ENCODE measurements at regions not wholly inside any gene's neighbourhood (a gene's known extent, or its start where the extent isn't known, plus 50 kb on each side); places are given as distances from the start of the nearest gene placed in this dataset.
"Not testable (repeated sequence)": the region's sequence is repeated elsewhere in the genome, so short reads cannot be mapped to it uniquely, and the experiment has no call there.

GRCh38 chr22:22362311-22362710 lies 117.7 kb downstream of the VPREB1 start:
- DNase-seq (no peak), ATAC-seq (ENCODE audit: low FRiP score in 2 of 2) (no peak)
- Histone ChIP-seq H3K4me1 (no peaks in the 10 kb centered on the region), H3K27ac (no peak overlapping the region), H3K9me3 (no peaks in the 10 kb centered on the region), H3K4me3 (no peak overlapping the region), H3K27me3 (no peaks in the 10 kb centered on the region), H3K36me3 (no peaks in the 10 kb centered on the region)
- TF ChIP-seq CTCF (IDR thresholded peaks at IDR 0.05) (no peak), EP300 (IDR thresholded peaks at IDR 0.05) (no peak), POLR2AphosphoS5 (IDR thresholded peaks at IDR 0.05) (no peak), POLR2A (IDR thresholded peaks at IDR 0.05) (no peak)

- Histone ChIP-seq H3K36me3 (no peaks in the 10 kb centered on the region), H3K27me3 (no peaks in the 10 kb centered on the region), H3K4me3 (no peak overlapping the region), H3K27ac (no peak overlapping the region), H3K4me1 (no peaks in the 10 kb centered on the region), H3K9me3 (no peaks in the 10 kb centered on the region)
- DNase-seq (no peak), ATAC-seq (ENCODE audit: low FRiP score in 2 of 2) (no peak)
- 48 to 50% methylated on average over 6 of the region's 6 CpGs for WGBS, 2 donors
- no peak for TF ChIP-seq EP300 (IDR thresholded peaks at IDR 0.05)
- no peak for TF ChIP-seq CTCF (IDR thresholded peaks at IDR 0.05)
- no peak for TF ChIP-seq POLR2A (IDR thresholded peaks at IDR 0.05)
- TF ChIP-seq POLR2AphosphoS5 (IDR thresholded peaks at IDR 0.05) = no peak
These were observed 118.3 kb downstream of the VPREB1 start for GRCh38 chr22:22362936-22363335.

- H3K9me3 ChIP-seq = no peaks in the 10 kb centered on the region
- DNase-seq (no peak), ATAC-seq (ENCODE audit: low FRiP score in 2 of 2) (no peak)
- no peak overlapping the region for H3K27ac ChIP-seq
- H3K36me3 ChIP-seq = no peaks in the 10 kb centered on the region
- TF ChIP-seq CTCF (IDR thresholded peaks at IDR 0.05) (no peak), POLR2AphosphoS5 (IDR thresholded peaks at IDR 0.05) (no peak), POLR2A (IDR thresholded peaks at IDR 0.05) (no peak), EP300 (IDR thresholded peaks at IDR 0.05) (no peak)
- no peaks in the 10 kb centered on the region for H3K27me3 ChIP-seq
- no peaks in the 10 kb centered on the region for H3K4me1 ChIP-seq
- no peak overlapping the region for H3K4me3 ChIP-seq
These were observed 119.6 kb downstream of the VPREB1 start for GRCh38 chr22:22364207-22364606.

GRCh38 chr22:22366537-22366936 lies 122.0 kb downstream of the VPREB1 start:
- Histone ChIP-seq H3K4me3 (no peak overlapping the region), H3K36me3 (no peaks in the 10 kb centered on the region), H3K9me3 (no peaks in the 10 kb centered on the region), H3K27me3 (no peaks in the 10 kb centered on the region), H3K27ac (no peak overlapping the region), H3K4me1 (no peaks in the 10 kb centered on the region)
- ATAC-seq (ENCODE audit: low FRiP score in 2 of 2) (no peak), DNase-seq (no peak)
- TF ChIP-seq POLR2A (IDR thresholded peaks at IDR 0.05) (no peak), EP300 (IDR thresholded peaks at IDR 0.05) (no peak), CTCF (IDR thresholded peaks at IDR 0.05) (no peak), POLR2AphosphoS5 (IDR thresholded peaks at IDR 0.05) (no peak)
- 28 to 55% methylated on average over 3 of the region's 3 CpGs for WGBS, 2 donors

GRCh38 chr22:22368516-22368915 lies 123.9 kb downstream of the VPREB1 start:
- no peak overlapping the region for H3K27ac ChIP-seq
- no peaks in the 10 kb centered on the region for H3K9me3 ChIP-seq
- no peak for DNase-seq
- H3K4me1 ChIP-seq = no peaks in the 10 kb centered on the region
- H3K4me3 ChIP-seq = no peak overlapping the region
- H3K36me3 ChIP-seq = no peaks in the 10 kb centered on the region
- ATAC-seq (ENCODE audit: low FRiP score in 2 of 2) = no peak
- WGBS, 2 donors = 85 to 95% methylated on average over 2 of the region's 2 CpGs
- H3K27me3 ChIP-seq = no peaks in the 10 kb centered on the region
- TF ChIP-seq EP300 (IDR thresholded peaks at IDR 0.05) (no peak), POLR2A (IDR thresholded peaks at IDR 0.05) (no peak), POLR2AphosphoS5 (IDR thresholded peaks at IDR 0.05) (no peak), CTCF (IDR thresholded peaks at IDR 0.05) (no peak)

GRCh38 chr22:22369219-22369963 lies 124.8 kb downstream of the VPREB1 start:
- not testable (repeated sequence) for H3K4me1 ChIP-seq; H3K4me3 ChIP-seq; H3K27me3 ChIP-seq; H3K27ac ChIP-seq; DNase-seq; ATAC-seq (ENCODE audit: low FRiP score in 2 of 2); H3K9me3 ChIP-seq; H3K36me3 ChIP-seq
- WGBS, 2 donors = 35 to 37% methylated on average over 2 of the region's 2 CpGs

Measured in upper lobe of left lung (tissue), 6 donors.